ENCODE measurements at regions not wholly inside any gene's neighbourhood (a gene's known extent, or its start where the extent isn't known, plus 50 kb on each side); places are given as distances from the start of the nearest gene placed in this dataset.
A peak's percentile ranks its signal among the peaks of the same experiment; 100 is the strongest.

DNA sequence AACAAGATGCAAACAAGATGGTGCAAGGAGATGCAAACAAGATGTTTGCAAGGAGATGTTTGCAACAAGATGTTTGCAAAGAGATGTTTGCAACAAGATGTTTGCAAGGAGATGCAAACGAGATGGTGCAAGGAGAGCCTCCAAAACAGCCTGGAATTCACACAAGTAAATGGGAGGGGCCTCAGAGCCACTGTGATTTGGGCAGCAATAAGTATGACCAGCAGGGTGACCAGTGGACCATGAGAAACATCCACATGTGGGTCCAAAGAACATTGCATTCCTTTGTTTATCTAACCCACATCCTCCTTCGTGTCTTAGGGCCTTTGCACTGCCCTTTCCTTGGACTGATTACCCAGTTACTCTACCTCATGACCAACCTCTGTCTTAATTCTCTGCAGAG, 162.9 kb downstream of the PLPP3 start:
- Histone ChIP-seq H2BK12ac (ENCODE audit: low read length) (no peak overlapping the region), H3K27me3 (ENCODE audit: insufficient read depth, low read length) (no peaks in the 10 kb centered on the region), H3K14ac (ENCODE audit: low read length) (no peak overlapping the region), H2AK5ac (ENCODE audit: low read length) (no peak overlapping the region), H3K36me3 (ENCODE audit: control insufficient read depth in 1 of 2, insufficient read depth in 2 of 2, low read length in 2 of 2) (no peaks in the 10 kb centered on the region), H3K79me2 (ENCODE audit: control insufficient read depth, insufficient read depth, low read length, poor library complexity) (no peaks in the 10 kb centered on the region), H3K27ac (ENCODE audit: low read depth, low read length) (no peak overlapping the region), H4K8ac (ENCODE audit: low read depth, low read length) (no peak overlapping the region), H4K91ac (ENCODE audit: low read depth, low read length) (no peak overlapping the region), H2BK120ac (ENCODE audit: insufficient read depth, low read length, poor library complexity) (no peak overlapping the region), H4K12ac (ENCODE audit: low read depth, low read length) (no peak overlapping the region), H3K23ac (ENCODE audit: low read length) (no peak overlapping the region), H2BK5ac (ENCODE audit: low read depth, low read length, poor library complexity) (no peak overlapping the region), H3K79me1 (ENCODE audit: low read length) (peaks cover 5% of the 10 kb centered on the region), H3K18ac (ENCODE audit: low read length) (no peak overlapping the region), H3K9me3 (ENCODE audit: insufficient read depth, low read depth, low read length) (no peaks in the 10 kb centered on the region), H3K9ac (ENCODE audit: low read length) (no peak overlapping the region), H3K4me2 (ENCODE audit: low read length) (no peak overlapping the region), H2AFZ (ENCODE audit: insufficient read depth, low read length, poor library complexity) (no peak overlapping the region), H3K4me1 (ENCODE audit: control insufficient read depth in 1 of 2, insufficient read depth in 2 of 2, low read length in 2 of 2) (peaks cover 16 to 17% of the 10 kb centered on the region in 2 experiments), H3K4ac (ENCODE audit: low read depth, low read length) (no peak overlapping the region), H3K4me3 (ENCODE audit: low read depth, low read length) (no peak overlapping the region)
- DNase-seq, result peak; percentile 43 to 72
- no CpG with 5 or more reads among the region's 2 CpGs for WGBS (ENCODE audit: extremely low coverage, insufficient coverage, insufficient read length)

GRCh38 chr1:56415720-56416119, 163.6 kb downstream of the PLPP3 start:
- H3K23ac ChIP-seq (ENCODE audit: low read length), result no peak overlapping the region
- H3K27ac ChIP-seq (ENCODE audit: low read depth, low read length), result no peak overlapping the region
- H3K27me3 ChIP-seq (ENCODE audit: insufficient read depth, low read length), result no peaks in the 10 kb centered on the region
- peaks cover 10% of the 10 kb centered on the region for H3K79me1 ChIP-seq (ENCODE audit: low read length)
- no peak overlapping the region for H3K4me3 ChIP-seq (ENCODE audit: low read depth, low read length)
- no peak overlapping the region for H3K14ac ChIP-seq (ENCODE audit: low read length)
- H3K36me3 ChIP-seq (ENCODE audit: control insufficient read depth in 1 of 2, insufficient read depth in 2 of 2, low read length in 2 of 2), result no peaks in the 10 kb centered on the region
- H4K91ac ChIP-seq (ENCODE audit: low read depth, low read length), result no peak overlapping the region
- no peaks in the 10 kb centered on the region for H3K79me2 ChIP-seq (ENCODE audit: control insufficient read depth, insufficient read depth, low read length, poor library complexity)
- H2BK5ac ChIP-seq (ENCODE audit: low read depth, low read length, poor library complexity), result no peak overlapping the region
- DNase-seq, result no peak
- H3K4ac ChIP-seq (ENCODE audit: low read depth, low read length), result no peak overlapping the region
- no peak overlapping the region for H2BK12ac ChIP-seq (ENCODE audit: low read length)
- H4K12ac ChIP-seq (ENCODE audit: low read depth, low read length), result no peak overlapping the region
- no peak overlapping the region for H2AK5ac ChIP-seq (ENCODE audit: low read length)
- no peak overlapping the region for H3K9ac ChIP-seq (ENCODE audit: low read length)
- no CpG with 5 or more reads among the region's 4 CpGs for WGBS (ENCODE audit: extremely low coverage, insufficient coverage, insufficient read length)
- H2BK120ac ChIP-seq (ENCODE audit: insufficient read depth, low read length, poor library complexity), result no peak overlapping the region
- no peak overlapping the region for H2AFZ ChIP-seq (ENCODE audit: insufficient read depth, low read length, poor library complexity)
- no peak overlapping the region for H4K8ac ChIP-seq (ENCODE audit: low read depth, low read length)
- no peak overlapping the region for H3K4me2 ChIP-seq (ENCODE audit: low read length)
- no peak overlapping the region for H3K18ac ChIP-seq (ENCODE audit: low read length)
- H3K9me3 ChIP-seq (ENCODE audit: insufficient read depth, low read depth, low read length), result no peaks in the 10 kb centered on the region
- peaks cover 20 to 22% of the 10 kb centered on the region in 2 experiments for H3K4me1 ChIP-seq (ENCODE audit: control insufficient read depth in 1 of 2, insufficient read depth in 2 of 2, low read length in 2 of 2)

DNA sequence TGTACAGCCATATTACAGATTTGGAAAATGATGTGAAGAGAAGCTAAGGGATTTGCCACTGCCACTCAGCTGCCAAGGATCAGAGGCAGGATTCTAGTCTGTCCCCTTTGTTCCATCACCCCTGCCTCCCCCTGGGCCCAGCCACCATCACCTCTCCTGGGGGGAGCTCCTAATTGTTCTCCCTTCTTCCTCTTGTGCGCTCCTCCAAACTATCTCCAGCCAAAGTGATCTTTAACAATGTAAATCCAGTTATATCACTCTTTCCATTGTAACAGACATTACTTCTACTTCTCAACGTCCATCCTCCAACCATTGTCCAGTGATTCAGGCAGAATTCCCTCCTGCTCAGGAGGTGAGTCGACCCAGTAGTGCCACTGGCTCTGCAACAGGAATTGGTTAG, 164.1 kb downstream of the PLPP3 start:
- DNase-seq, result no peak

DNA sequence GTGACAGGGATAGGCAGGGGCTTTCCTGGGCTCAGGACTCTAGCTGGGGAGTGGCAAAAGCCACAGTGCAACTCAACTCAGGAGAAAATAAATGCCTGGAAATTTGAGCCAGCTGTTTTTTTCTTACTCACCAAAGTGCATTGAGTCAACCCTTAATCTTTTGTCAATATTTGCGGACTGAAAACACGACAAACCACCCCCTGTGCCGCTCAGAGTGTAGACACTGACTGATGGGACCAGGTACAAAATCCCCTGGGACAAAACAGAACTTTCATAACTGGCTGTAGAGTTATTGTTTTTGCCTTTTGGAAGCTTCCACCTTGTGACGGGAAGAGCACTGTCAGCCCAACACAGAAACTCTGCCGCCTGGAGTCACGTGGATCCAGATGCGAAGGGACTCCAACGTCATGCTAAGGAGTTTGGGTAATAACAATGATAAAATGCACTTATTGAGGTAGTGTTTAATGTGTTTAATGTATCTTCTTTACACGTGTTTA, 164.6 kb downstream of the PLPP3 start:
- Histone ChIP-seq H3K36me3 (ENCODE audit: control insufficient read depth in 1 of 2, insufficient read depth in 2 of 2, low read length in 2 of 2) (no peaks in the 10 kb centered on the region), H3K79me1 (ENCODE audit: low read length) (peaks cover 10% of the 10 kb centered on the region), H3K14ac (ENCODE audit: low read length) (no peak overlapping the region), H2AFZ (ENCODE audit: insufficient read depth, low read length, poor library complexity) (no peak overlapping the region), H3K9me3 (ENCODE audit: insufficient read depth, low read depth, low read length) (no peaks in the 10 kb centered on the region), H2BK5ac (ENCODE audit: low read depth, low read length, poor library complexity) (no peak overlapping the region), H2BK12ac (ENCODE audit: low read length) (peak overlapping the region; percentile 11), H3K4me2 (ENCODE audit: low read length) (no peak overlapping the region), H3K27me3 (ENCODE audit: insufficient read depth, low read length) (no peaks in the 10 kb centered on the region), H3K18ac (ENCODE audit: low read length) (no peak overlapping the region), H4K12ac (ENCODE audit: low read depth, low read length) (no peak overlapping the region), H3K9ac (ENCODE audit: low read length) (peak overlapping the region; percentile 30), H4K8ac (ENCODE audit: low read depth, low read length) (no peak overlapping the region), H3K4me3 (ENCODE audit: low read depth, low read length) (no peak overlapping the region), H3K79me2 (ENCODE audit: control insufficient read depth, insufficient read depth, low read length, poor library complexity) (no peaks in the 10 kb centered on the region), H3K23ac (ENCODE audit: low read length) (no peak overlapping the region), H4K91ac (ENCODE audit: low read depth, low read length) (no peak overlapping the region), H3K4me1 (ENCODE audit: control insufficient read depth in 1 of 2, insufficient read depth in 2 of 2, low read length in 2 of 2) (peaks cover 20 to 22% of the 10 kb centered on the region in 2 experiments), H2BK120ac (ENCODE audit: insufficient read depth, low read length, poor library complexity) (no peak overlapping the region), H3K27ac (ENCODE audit: low read depth, low read length) (no peak overlapping the region), H3K4ac (ENCODE audit: low read depth, low read length) (no peak overlapping the region), H2AK5ac (ENCODE audit: low read length) (no peak overlapping the region)
- DNase-seq, result peak in 1 of 2 donors; percentile 22
- no CpG with 5 or more reads among the region's 9 CpGs for WGBS (ENCODE audit: extremely low coverage, insufficient coverage, insufficient read length)

More for the DNA sequence above, 164.1 kb downstream of the PLPP3 start:
- Histone ChIP-seq H3K23ac (ENCODE audit: low read length) (no peak overlapping the region), H3K4me2 (ENCODE audit: low read length) (no peak overlapping the region), H2AFZ (ENCODE audit: insufficient read depth, low read length, poor library complexity) (no peak overlapping the region), H3K4ac (ENCODE audit: low read depth, low read length) (no peak overlapping the region), H3K27me3 (ENCODE audit: insufficient read depth, low read length) (no peaks in the 10 kb centered on the region), H2BK12ac (ENCODE audit: low read length) (no peak overlapping the region), H3K79me1 (ENCODE audit: low read length) (peaks cover 10% of the 10 kb centered on the region), H4K8ac (ENCODE audit: low read depth, low read length) (no peak overlapping the region), H3K4me3 (ENCODE audit: low read depth, low read length) (no peak overlapping the region), H3K14ac (ENCODE audit: low read length) (no peak overlapping the region), H4K12ac (ENCODE audit: low read depth, low read length) (no peak overlapping the region), H2AK5ac (ENCODE audit: low read length) (no peak overlapping the region), H3K79me2 (ENCODE audit: control insufficient read depth, insufficient read depth, low read length, poor library complexity) (no peaks in the 10 kb centered on the region), H3K9me3 (ENCODE audit: insufficient read depth, low read depth, low read length) (no peaks in the 10 kb centered on the region), H3K9ac (ENCODE audit: low read length) (no peak overlapping the region), H3K18ac (ENCODE audit: low read length) (no peak overlapping the region), H3K36me3 (ENCODE audit: control insufficient read depth in 1 of 2, insufficient read depth in 2 of 2, low read length in 2 of 2) (no peaks in the 10 kb centered on the region), H3K4me1 (ENCODE audit: control insufficient read depth in 1 of 2, insufficient read depth in 2 of 2, low read length in 2 of 2) (peaks cover 20 to 22% of the 10 kb centered on the region in 2 experiments), H3K27ac (ENCODE audit: low read depth, low read length) (no peak overlapping the region), H2BK5ac (ENCODE audit: low read depth, low read length, poor library complexity) (no peak overlapping the region), H2BK120ac (ENCODE audit: insufficient read depth, low read length, poor library complexity) (no peak overlapping the region), H4K91ac (ENCODE audit: low read depth, low read length) (no peak overlapping the region)
- WGBS (ENCODE audit: extremely low coverage, insufficient coverage, insufficient read length), result no CpG with 5 or more reads among the region's 3 CpGs

All from trophoblast cell (in vitro differentiated cells and primary cell).